ENCODE measurements at regions not wholly inside any gene's neighbourhood (a gene's known extent, or its start where the extent isn't known, plus 50 kb on each side); places are given as distances from the start of the nearest gene placed in this dataset.

GRCh38 chr9:91492237-91492636 is 68.6 kb upstream of the NFIL3 start (continued):
- TF ChIP-seq REST (tag by site-specific recombination; IDR thresholded peaks at IDR 0.05) (no peak), IKZF3 (tag by site-specific recombination; IDR thresholded peaks at IDR 0.05) (no peak), ZNF362 (tag by site-specific recombination; IDR thresholded peaks at IDR 0.05) (no peak), ZNF394 (tag by site-specific recombination; IDR thresholded peaks at IDR 0.05; ENCODE audit: borderline replicate concordance) (no peak)
- TF ChIP-seq, protein P1, sequence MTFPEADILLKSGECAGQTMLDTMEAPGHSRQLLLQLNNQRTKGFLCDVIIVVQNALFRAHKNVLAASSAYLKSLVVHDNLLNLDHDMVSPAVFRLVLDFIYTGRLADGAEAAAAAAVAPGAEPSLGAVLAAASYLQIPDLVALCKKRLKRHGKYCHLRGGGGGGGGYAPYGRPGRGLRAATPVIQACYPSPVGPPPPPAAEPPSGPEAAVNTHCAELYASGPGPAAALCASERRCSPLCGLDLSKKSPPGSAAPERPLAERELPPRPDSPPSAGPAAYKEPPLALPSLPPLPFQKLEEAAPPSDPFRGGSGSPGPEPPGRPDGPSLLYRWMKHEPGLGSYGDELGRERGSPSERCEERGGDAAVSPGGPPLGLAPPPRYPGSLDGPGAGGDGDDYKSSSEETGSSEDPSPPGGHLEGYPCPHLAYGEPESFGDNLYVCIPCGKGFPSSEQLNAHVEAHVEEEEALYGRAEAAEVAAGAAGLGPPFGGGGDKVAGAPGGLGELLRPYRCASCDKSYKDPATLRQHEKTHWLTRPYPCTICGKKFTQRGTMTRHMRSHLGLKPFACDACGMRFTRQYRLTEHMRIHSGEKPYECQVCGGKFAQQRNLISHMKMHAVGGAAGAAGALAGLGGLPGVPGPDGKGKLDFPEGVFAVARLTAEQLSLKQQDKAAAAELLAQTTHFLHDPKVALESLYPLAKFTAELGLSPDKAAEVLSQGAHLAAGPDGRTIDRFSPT (tag by site-specific recombination; IDR thresholded peaks at IDR 0.05), result no peak

GRCh38 chr9:91491624-91492023 is 68.0 kb upstream of the NFIL3 start:
- Histone ChIP-seq H3K4me3 (ENCODE audit: low read depth, low read length) (no peak overlapping the region), H3K27ac (ENCODE audit: extremely low read depth, low read depth, low read length) (no peak overlapping the region), H3K9me3 (ENCODE audit: control insufficient read depth, insufficient read depth, low read depth, low read length) (no peaks in the 10 kb centered on the region), H3K36me3 (ENCODE audit: control insufficient read depth in 2 of 2, insufficient read depth in 1 of 2, low read length in 2 of 2) (no peaks in the 10 kb centered on the region), H3K4me1 (ENCODE audit: control insufficient read depth, insufficient read depth, low read length) (no peaks in the 10 kb centered on the region)
- TF ChIP-seq, protein P1 (tag by site-specific recombination; IDR thresholded peaks at IDR 0.05), result no peak
- TF ChIP-seq ZNF202 (tag by site-specific recombination; IDR thresholded peaks at IDR 0.05; ENCODE audit: borderline replicate concordance) (no peak), ZNF274 (IDR thresholded peaks at IDR 0.05; ENCODE audit: low read length) (no peak), ZNF274 (tag by site-specific recombination; IDR thresholded peaks at IDR 0.05; ENCODE audit: borderline replicate concordance) (no peak), ZNF362 (tag by site-specific recombination; IDR thresholded peaks at IDR 0.05) (no peak), ZNF121 (tag by site-specific recombination; IDR thresholded peaks at IDR 0.05) (no peak), ZNF785 (tag by site-specific recombination; IDR thresholded peaks at IDR 0.05) (no peak), ZNF148 (tag by site-specific recombination; IDR thresholded peaks at IDR 0.05; ENCODE audit: borderline replicate concordance) (no peak), ZNF600 (tag by site-specific recombination; IDR thresholded peaks at IDR 0.05) (no peak), ZNF248 (tag by site-specific recombination; IDR thresholded peaks at IDR 0.05) (no peak), ZNF473 (tag by site-specific recombination; IDR thresholded peaks at IDR 0.05) (no peak), WT1 (tag by site-specific recombination; IDR thresholded peaks at IDR 0.05) (no peak), ZNF221 (tag by site-specific recombination; IDR thresholded peaks at IDR 0.05; ENCODE audit: borderline replicate concordance) (no peak), KLF7 (tag by site-specific recombination; IDR thresholded peaks at IDR 0.05; ENCODE audit: borderline replicate concordance) (no peak), REPIN1 (tag by site-specific recombination; IDR thresholded peaks at IDR 0.05; ENCODE audit: low read depth) (no peak), ZNF132 (tag by site-specific recombination; IDR thresholded peaks at IDR 0.05; ENCODE audit: borderline replicate concordance) (no peak)
- TF ChIP-seq, protein P2, sequence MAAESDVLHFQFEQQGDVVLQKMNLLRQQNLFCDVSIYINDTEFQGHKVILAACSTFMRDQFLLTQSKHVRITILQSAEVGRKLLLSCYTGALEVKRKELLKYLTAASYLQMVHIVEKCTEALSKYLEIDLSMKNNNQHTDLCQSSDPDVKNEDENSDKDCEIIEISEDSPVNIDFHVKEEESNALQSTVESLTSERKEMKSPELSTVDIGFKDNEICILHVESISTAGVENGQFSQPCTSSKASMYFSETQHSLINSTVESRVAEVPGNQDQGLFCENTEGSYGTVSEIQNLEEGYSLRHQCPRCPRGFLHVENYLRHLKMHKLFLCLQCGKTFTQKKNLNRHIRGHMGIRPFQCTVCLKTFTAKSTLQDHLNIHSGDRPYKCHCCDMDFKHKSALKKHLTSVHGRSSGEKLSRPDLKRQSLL (tag by site-specific recombination; IDR thresholded peaks at IDR 0.05), result no peak
- CTCF ChIA-PET, result interaction anchor here (0.9 kb wide), 1 partner anchor 577 kb away, joined by 3 read pairs; no protein-coding TSS in a partner anchor
- POLR2A ChIA-PET, result no interaction called here

Measured in HEK293 (cell line).